Osteoblast (primary cell): ENCODE measurements at regions not wholly inside any gene's neighbourhood (a gene's known extent, or its start where the extent isn't known, plus 50 kb on each side); places are given as distances from the start of the nearest gene placed in this dataset.

ENCODE experiments used
- DNase-seq: peaks from one replicate; pipeline ENCODE4 v3.0.0; 2011; ENCODE audit warnings: low spot score, mixed read lengths; ENCODE audit not compliant: insufficient read length; ENCODE audit errors: missing footprints
- H2AFZ ChIP-seq: 2 replicates; pipeline ENCODE4 v1.6.0; 2011; ENCODE audit warnings: mild to moderate bottlenecking, low read length
- H3K27ac ChIP-seq: 2 replicates; pipeline ENCODE4 v1.5.1; 2011; ENCODE audit warnings: mild to moderate bottlenecking, low read depth, low read length, moderate library complexity
- H3K27me3 ChIP-seq: 2 replicates; pipeline ENCODE4 v1.6.0; 2012; ENCODE audit warnings: mild to moderate bottlenecking, control low read depth, inconsistent platforms, low read length, moderate library complexity; ENCODE audit not compliant: insufficient read depth
- H3K36me3 ChIP-seq: 2 replicates; pipeline ENCODE4 v1.5.1; 2011; ENCODE audit warnings: mild to moderate bottlenecking, low read length, control low read depth, moderate library complexity; ENCODE audit not compliant: insufficient read depth
- H3K4me1 ChIP-seq: 2 replicates; pipeline ENCODE4 v1.5.1; 2011; ENCODE audit warnings: mild to moderate bottlenecking, low read length, control low read depth, moderate library complexity; ENCODE audit not compliant: insufficient read depth
- H3K4me2 ChIP-seq: 2 replicates; pipeline ENCODE4 v1.6.0; 2011; ENCODE audit warnings: mild to moderate bottlenecking, low read length; ENCODE audit not compliant: insufficient read depth
- H3K4me3 ChIP-seq: fragments of 200-600 bp; sonication (generic); 3 replicates; pipeline ENCODE4 v1.5.1; 2012; ENCODE audit warnings: mild to moderate bottlenecking, low read length, inconsistent platforms; ENCODE audit not compliant: insufficient read depth
- H3K79me2 ChIP-seq: 2 replicates; pipeline ENCODE4 v1.6.0; 2012; ENCODE audit warnings: mild to moderate bottlenecking, low read length, control low read depth, inconsistent platforms; ENCODE audit not compliant: insufficient read depth
- H3K9me3 ChIP-seq: 2 replicates; pipeline ENCODE4 v1.5.1; 2011; ENCODE audit warnings: low read depth, low read length, control low read depth
- H4K20me1 ChIP-seq: 2 replicates; pipeline ENCODE4 v1.6.0; 2012; ENCODE audit warnings: mild to moderate bottlenecking, low read length, control low read depth; ENCODE audit not compliant: insufficient read depth
- TF ChIP-seq, protein P1 (sequence below): IDR thresholded peaks from 2 replicates; pipeline ENCODE4 v1.5.1; 2011; ENCODE audit warnings: mild to moderate bottlenecking, low read depth, low read length, moderate library complexity; ENCODE audit errors: extremely low read depth

DNA sequence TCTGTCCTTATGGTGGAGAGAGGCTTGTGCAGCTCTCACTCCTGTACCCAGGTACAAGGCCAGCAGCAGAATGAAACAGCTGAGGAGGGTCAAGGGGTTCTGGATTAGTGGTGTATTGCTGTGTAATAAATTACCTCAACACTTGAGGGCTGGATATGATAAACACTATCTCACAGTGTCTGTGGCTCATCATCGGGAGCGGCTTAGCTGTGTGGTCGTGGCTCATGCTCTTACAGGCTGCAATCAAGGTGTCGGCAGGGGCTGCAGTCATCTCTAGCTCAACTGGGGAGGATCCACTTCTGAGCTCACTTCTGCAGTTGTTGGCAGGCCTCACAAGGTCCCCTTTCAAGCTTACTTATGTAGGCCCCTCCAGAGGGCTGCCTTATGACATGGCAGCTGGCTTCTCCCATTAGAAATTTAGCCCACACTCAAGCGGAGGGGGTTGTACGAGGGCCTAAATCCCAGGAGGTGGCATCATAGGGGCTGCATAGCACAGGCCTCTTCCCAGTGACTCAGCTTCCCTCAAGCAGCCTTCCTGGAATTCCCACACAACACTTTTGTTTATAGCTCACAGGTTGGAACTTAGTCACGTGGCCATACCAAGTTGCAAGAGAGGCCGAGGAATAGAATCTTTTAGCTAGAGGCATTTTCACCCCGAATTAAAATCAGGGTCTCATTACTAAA, 148.2 kb upstream of the RPS6KA3 start:
- Histone ChIP-seq H3K4me1 (no peaks in the 10 kb centered on the region), H3K4me3 (no peak overlapping the region), H2AFZ (no peak overlapping the region), H3K36me3 (no peaks in the 10 kb centered on the region), H4K20me1 (no peaks in the 10 kb centered on the region), H3K27ac (no peak overlapping the region), H3K79me2 (no peaks in the 10 kb centered on the region), H3K9me3 (no peaks in the 10 kb centered on the region), H3K27me3 (peaks cover 2% of the 10 kb centered on the region), H3K4me2 (no peak overlapping the region)
- no peak for DNase-seq
- TF ChIP-seq, protein P1, sequence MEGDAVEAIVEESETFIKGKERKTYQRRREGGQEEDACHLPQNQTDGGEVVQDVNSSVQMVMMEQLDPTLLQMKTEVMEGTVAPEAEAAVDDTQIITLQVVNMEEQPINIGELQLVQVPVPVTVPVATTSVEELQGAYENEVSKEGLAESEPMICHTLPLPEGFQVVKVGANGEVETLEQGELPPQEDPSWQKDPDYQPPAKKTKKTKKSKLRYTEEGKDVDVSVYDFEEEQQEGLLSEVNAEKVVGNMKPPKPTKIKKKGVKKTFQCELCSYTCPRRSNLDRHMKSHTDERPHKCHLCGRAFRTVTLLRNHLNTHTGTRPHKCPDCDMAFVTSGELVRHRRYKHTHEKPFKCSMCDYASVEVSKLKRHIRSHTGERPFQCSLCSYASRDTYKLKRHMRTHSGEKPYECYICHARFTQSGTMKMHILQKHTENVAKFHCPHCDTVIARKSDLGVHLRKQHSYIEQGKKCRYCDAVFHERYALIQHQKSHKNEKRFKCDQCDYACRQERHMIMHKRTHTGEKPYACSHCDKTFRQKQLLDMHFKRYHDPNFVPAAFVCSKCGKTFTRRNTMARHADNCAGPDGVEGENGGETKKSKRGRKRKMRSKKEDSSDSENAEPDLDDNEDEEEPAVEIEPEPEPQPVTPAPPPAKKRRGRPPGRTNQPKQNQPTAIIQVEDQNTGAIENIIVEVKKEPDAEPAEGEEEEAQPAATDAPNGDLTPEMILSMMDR: no peak

DNA sequence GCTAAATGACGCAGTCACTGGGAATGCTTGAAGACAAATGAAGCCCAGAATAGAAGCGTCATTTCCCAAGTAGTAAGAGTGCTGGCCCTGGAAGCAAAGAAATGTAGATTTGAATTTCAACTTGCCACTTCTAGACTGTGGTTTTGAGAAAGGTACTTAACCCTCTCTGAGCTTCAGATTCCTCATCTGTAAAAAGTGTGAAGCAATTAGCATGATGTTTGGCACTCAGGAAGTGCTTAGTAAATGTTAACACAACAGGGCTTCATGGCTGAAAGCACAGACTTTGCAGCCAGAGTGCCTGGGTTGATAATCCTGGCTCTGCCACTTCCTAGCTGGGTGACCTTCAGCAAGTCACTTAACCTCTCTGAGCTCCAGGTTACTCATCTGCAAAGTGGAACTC, 147.4 kb upstream of the RPS6KA3 start:
- Histone ChIP-seq H3K4me1 (no peaks in the 10 kb centered on the region), H4K20me1 (no peaks in the 10 kb centered on the region), H3K27me3 (peaks cover 2% of the 10 kb centered on the region), H3K79me2 (no peaks in the 10 kb centered on the region), H3K9me3 (no peaks in the 10 kb centered on the region), H3K4me3 (no peak overlapping the region), H2AFZ (no peak overlapping the region), H3K27ac (no peak overlapping the region), H3K36me3 (no peaks in the 10 kb centered on the region), H3K4me2 (no peak overlapping the region)
- DNase-seq: no peak
- TF ChIP-seq, protein P1: no peak

DNA sequence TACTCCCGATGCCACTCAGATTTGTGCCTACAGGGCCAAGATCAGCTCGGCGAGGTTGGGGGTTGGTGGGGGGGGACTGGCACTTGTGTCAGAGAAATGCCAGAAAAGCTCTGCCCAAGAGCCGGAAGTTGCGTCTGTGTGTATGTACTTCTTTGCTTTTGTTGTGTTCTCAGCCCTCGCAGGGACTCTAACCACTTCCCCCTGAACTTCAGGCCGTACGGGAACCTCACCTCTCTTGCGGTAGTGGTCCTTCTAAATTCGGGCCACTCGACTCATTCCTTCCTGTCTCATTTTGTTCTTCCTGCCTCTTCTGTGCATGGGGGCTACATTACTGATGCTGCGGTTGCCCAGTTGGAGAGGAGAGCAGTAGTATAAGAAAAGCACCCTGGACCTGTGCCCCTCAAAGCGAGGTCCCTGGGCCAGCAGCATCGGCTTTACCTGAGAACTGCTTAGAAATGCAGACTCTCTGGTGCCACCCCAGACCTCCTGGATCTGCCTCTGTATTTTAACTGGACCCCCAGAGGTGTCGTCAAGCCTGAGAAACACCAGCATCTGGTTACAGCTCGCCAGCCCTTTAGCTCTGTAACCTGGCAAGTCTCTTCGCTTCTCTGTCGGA, 146.3 kb upstream of the RPS6KA3 start:
- TF ChIP-seq, protein P1: no peak
- Histone ChIP-seq H3K27ac (no peak overlapping the region), H2AFZ (no peak overlapping the region), H3K36me3 (no peaks in the 10 kb centered on the region), H3K9me3 (no peaks in the 10 kb centered on the region), H4K20me1 (no peaks in the 10 kb centered on the region), H3K27me3 (peaks cover 2% of the 10 kb centered on the region), H3K4me3 (no peak overlapping the region), H3K4me2 (no peak overlapping the region), H3K4me1 (no peaks in the 10 kb centered on the region), H3K79me2 (no peaks in the 10 kb centered on the region)
- no peak for DNase-seq

DNA sequence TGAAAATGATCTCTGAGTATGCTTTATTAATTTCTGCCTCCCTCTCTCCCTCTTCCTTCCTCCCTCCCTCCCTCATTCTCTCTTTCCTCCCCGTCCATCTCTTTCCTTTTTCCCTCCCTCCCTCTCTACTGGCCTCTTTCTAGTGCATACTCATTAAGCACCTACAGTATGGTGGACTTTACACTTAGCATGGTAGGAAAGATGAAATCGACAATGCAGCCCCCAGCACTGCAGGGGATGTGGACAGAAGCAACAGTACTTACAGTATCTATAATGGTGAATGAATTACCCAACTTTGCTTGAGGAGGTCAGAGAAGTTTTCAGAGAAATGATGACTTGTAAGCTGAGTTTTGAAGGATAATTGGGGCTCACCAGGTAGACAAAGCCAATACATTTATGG, 143.8 kb upstream of the RPS6KA3 start:
- H3K79me2 ChIP-seq: no peaks in the 10 kb centered on the region
- H4K20me1 ChIP-seq: no peaks in the 10 kb centered on the region
- no peak overlapping the region for H2AFZ ChIP-seq
- TF ChIP-seq, protein P1: no peak
- H3K27me3 ChIP-seq: peaks cover 2% of the 10 kb centered on the region
- DNase-seq: no peak
- no peak overlapping the region for H3K27ac ChIP-seq
- H3K4me2 ChIP-seq: no peak overlapping the region
- H3K9me3 ChIP-seq: no peaks in the 10 kb centered on the region
- H3K36me3 ChIP-seq: no peaks in the 10 kb centered on the region
- no peak overlapping the region for H3K4me3 ChIP-seq
- no peaks in the 10 kb centered on the region for H3K4me1 ChIP-seq
